ENCODE measurements at regions not wholly inside any gene's neighbourhood (a gene's known extent, or its start where the extent isn't known, plus 50 kb on each side); places are given as distances from the start of the nearest gene placed in this dataset.

DNA sequence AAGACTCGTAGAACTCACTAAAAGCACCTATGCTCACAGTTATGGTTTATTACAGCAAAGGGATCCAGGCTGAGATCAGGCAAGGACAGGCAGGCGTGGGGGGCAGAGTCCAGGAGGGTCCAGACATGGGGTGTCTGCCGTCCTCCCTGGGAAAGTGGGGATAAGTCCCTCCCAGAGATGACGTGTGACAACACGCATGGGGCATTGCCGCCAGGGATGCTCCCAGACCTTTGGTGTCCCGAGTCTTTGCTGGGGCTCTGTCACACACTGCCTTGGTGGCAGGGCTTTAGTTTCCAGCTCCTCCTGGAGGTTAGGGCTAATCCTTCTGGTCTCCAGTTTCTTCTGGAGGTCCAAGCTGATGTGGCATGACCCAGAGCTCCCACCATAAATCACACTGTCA, 226.7 kb downstream of the CTTN start:
- Mint-ChIP-seq H3K36me3 (ENCODE audit: low read depth) (no peaks in the 10 kb centered on the region), H3K4me3 (no peak overlapping the region), H3K27me3 (no peaks in the 10 kb centered on the region), H3K4me1 (no peaks in the 10 kb centered on the region), H3K27ac (no peak overlapping the region), H3K9me3 (no peaks in the 10 kb centered on the region)
- CTCF ChIA-PET = no interaction called here
- DNase-seq = no peak
- TF ChIP-seq, protein P1, sequence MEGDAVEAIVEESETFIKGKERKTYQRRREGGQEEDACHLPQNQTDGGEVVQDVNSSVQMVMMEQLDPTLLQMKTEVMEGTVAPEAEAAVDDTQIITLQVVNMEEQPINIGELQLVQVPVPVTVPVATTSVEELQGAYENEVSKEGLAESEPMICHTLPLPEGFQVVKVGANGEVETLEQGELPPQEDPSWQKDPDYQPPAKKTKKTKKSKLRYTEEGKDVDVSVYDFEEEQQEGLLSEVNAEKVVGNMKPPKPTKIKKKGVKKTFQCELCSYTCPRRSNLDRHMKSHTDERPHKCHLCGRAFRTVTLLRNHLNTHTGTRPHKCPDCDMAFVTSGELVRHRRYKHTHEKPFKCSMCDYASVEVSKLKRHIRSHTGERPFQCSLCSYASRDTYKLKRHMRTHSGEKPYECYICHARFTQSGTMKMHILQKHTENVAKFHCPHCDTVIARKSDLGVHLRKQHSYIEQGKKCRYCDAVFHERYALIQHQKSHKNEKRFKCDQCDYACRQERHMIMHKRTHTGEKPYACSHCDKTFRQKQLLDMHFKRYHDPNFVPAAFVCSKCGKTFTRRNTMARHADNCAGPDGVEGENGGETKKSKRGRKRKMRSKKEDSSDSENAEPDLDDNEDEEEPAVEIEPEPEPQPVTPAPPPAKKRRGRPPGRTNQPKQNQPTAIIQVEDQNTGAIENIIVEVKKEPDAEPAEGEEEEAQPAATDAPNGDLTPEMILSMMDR (IDR thresholded peaks at IDR 0.05) = no peak
- intact Hi-C loops (cut with micrococcal nuclease) = no loop called here
- POLR2A ChIA-PET = no interaction called here
- no peak for ATAC-seq (ENCODE audit: low read depth)

DNA sequence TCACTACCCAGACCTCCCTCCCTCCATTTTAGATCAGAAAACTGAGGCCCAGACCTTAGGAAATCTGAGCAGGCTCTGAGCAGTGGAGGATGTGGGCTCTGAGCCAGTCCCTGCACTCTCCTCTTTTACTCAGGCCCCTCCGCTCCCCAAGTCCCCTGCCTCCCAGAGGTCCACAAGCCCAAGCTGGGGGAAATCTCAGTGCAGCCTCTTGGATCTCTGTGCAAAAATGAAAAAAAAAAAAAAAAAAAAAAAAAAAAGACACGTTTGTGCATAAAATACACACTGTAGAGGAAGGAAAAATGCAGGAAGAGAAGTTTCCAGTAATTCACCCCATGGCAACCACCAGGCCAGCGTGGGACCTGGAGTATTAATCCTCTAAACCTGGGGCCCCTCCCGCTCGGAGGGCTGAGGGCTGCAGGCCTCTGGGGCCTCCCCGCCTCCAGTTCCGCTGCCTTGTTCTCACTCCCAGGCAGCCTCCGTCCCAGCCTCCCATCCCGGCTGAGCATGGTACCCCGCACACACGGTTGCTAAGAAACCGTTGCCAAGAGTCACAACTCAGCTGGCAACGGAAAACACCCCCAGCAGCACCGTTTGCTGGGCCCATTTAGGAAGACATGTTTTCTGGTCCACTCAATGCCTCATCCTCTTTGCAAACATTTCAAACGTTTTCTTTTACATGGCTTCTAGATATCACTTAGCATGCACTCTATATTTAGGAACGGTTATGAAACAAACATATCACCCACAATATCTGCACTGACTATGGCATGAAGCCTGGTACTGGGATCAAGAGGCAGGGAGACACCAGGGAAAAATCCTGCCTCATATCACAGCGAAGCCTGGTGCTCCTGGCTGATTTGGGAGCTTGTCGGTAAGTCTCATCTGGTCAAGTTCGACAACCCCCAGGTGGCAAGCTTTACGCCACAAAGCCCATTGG, 227.5 kb downstream of the CTTN start:
- ATAC-seq (ENCODE audit: low read depth) = no peak
- H3K36me3 Mint-ChIP-seq (ENCODE audit: low read depth) = no peaks in the 10 kb centered on the region
- H3K27ac Mint-ChIP-seq = no peak overlapping the region
- intact Hi-C loops (cut with micrococcal nuclease) = no loop called here
- POLR2A ChIA-PET = no interaction called here
- no peaks in the 10 kb centered on the region for H3K9me3 Mint-ChIP-seq
- CTCF ChIA-PET = no interaction called here
- TF ChIP-seq, protein P1 (IDR thresholded peaks at IDR 0.05) = no peak
- H3K4me1 Mint-ChIP-seq = no peaks in the 10 kb centered on the region
- no peak for DNase-seq
- no peak overlapping the region for H3K4me3 Mint-ChIP-seq
- peaks cover 2% of the 10 kb centered on the region for H3K27me3 Mint-ChIP-seq

DNA sequence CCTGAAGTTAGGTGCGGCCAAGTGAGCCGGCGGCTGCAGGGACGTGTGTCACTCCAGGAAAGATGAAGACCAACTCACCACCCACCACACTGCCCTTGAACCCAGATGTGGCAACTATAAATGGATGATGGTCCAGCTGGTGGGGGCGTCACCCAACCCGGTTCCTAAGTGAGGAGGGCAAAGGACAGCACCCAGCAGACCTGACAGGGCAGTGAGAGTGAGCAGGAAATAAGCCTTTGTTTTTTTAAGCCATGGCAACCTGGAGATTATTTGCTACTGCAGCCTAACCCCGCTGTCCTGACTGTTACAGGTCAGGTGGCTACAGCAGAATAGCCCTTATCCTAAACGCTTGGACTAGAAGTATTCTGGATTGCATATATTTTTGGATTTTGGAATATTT, 228.9 kb downstream of the CTTN start:
- H3K27ac Mint-ChIP-seq = no peak overlapping the region
- CTCF ChIA-PET = no interaction called here
- intact Hi-C loops (cut with micrococcal nuclease) = no loop called here
- no peaks in the 10 kb centered on the region for H3K4me1 Mint-ChIP-seq
- POLR2A ChIA-PET = no interaction called here
- no peaks in the 10 kb centered on the region for H3K9me3 Mint-ChIP-seq
- H3K27me3 Mint-ChIP-seq = peaks cover 2% of the 10 kb centered on the region
- no peaks in the 10 kb centered on the region for H3K36me3 Mint-ChIP-seq (ENCODE audit: low read depth)
- DNase-seq (no peak), ATAC-seq (ENCODE audit: low read depth) (no peak)
- H3K4me3 Mint-ChIP-seq = no peak overlapping the region
- TF ChIP-seq, protein P1 (IDR thresholded peaks at IDR 0.05) = no peak

DNA sequence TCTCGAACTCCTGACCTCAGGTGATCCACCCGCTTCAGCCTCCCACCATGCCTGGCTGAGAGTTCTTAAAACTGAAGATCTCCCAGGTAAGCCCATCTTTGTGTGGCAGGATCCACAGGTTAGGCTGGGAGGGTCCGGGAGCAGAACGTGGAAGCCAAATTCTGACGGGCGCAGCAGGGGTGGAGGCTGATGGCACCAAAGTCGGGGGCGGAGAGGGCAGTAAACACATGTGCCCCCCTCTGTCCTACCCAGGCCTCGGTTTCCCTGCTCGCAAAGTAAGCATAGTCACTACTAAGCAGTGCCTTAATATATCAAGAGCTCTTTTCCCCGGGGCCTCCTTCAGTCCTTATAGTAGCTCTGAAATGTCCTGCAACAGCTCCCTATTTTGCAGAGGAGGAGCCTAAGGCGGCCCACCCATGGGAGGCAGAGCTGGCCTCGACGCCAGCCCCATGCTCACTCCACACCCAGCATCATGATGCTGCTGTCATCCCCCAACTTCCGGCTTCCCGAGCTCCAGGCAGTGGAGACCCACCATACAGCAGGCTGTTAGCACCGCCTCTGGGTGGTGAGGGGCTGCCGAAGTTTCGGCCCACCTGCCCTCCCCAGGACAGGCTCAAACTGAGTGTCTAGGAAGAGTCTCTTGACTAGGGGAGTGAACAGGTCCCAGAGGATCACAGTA, 230.0 kb downstream of the CTTN start:
- ChIA-PET POLR2A (no interaction called here), CTCF (no interaction called here)
- H3K4me1 Mint-ChIP-seq = no peaks in the 10 kb centered on the region
- peaks cover 4% of the 10 kb centered on the region for H3K27me3 Mint-ChIP-seq
- H3K27ac Mint-ChIP-seq = no peak overlapping the region
- no peaks in the 10 kb centered on the region for H3K9me3 Mint-ChIP-seq
- H3K36me3 Mint-ChIP-seq (ENCODE audit: low read depth) = no peaks in the 10 kb centered on the region
- intact Hi-C loops (cut with micrococcal nuclease) = no loop called here
- no peak overlapping the region for H3K4me3 Mint-ChIP-seq
- ATAC-seq (ENCODE audit: low read depth) (no peak), DNase-seq (no peak)
- TF ChIP-seq, protein P1 (IDR thresholded peaks at IDR 0.05) = no peak
